K562 (cell line): ENCODE measurements at regions not wholly inside any gene's neighbourhood (a gene's known extent, or its start where the extent isn't known, plus 50 kb on each side); places are given as distances from the start of the nearest gene placed in this dataset.

Experiments
- ATAC-seq: fragments of 200-7000 bp; cut with Tn5 transposase; 3 replicates; pipeline ENCODE4 v1.9.1; 2020; ENCODE audit warnings: moderate library complexity
- BruUV-seq: library from RNA; stranded (reverse); fragments of 400-500 nt; replicated peaks from 2 replicates; lab custom pipeline; 2021; lab: Mats Ljungman, UMichigan
- CTCF ChIA-PET: fragments of 300-600 bp; formaldehyde crosslinking; extraction: SDS; loops from one replicate; lab custom pipeline; 2021; ENCODE audit warnings: low intra/inter-chr PET ratio; lab: Yijun Ruan, JAX
- POLR2A ChIA-PET: fragments of 300-600, 350-650 bp; sonication (Branson Sonifier 250); formaldehyde crosslinking; extraction: SDS; loops from one replicate; lab custom pipeline; 2021; ENCODE audit warnings: antibody characterized with exemption, inconsistent platforms; lab: Yijun Ruan, JAX
- DNase-seq, 4 experiments: peaks; one replicate each; pipeline versions ENCODE4 v3.0.0 to v3.0.0-alpha.2; 2011 to 2018; ENCODE audit warnings: low spot score in 3 of 4, mixed read lengths in 3 of 4; ENCODE audit errors: extremely low read depth in 1 of 4
- FAIRE-seq: peaks from 2 replicates; lab custom pipeline; 2011; peaks lifted over from hg19 to GRCh38; lab: Jason Lieb, UNC
- H2AFZ ChIP-seq: 2 replicates; pipeline ENCODE4 v1.6.0; 2011; ENCODE audit warnings: low read depth, low read length, control low read depth, inconsistent platforms
- H3K27ac ChIP-seq: fragments of 200-600 bp; 3 replicates; pipeline ENCODE4 v1.8.0; 2011; ENCODE audit warnings: low read depth, mild to moderate bottlenecking, control low read depth, inconsistent platforms, low read length, moderate library complexity, mixed read lengths; ENCODE audit errors: extremely low read depth
- H3K27me3 ChIP-seq, 2 experiments: fragments of 300-600 bp in 1 of 2; 2 replicates in 1 of 2; 3 replicates in 1 of 2; pipeline versions ENCODE4 v1.6.0 to v1.8.0; 2011; ENCODE audit warnings: inconsistent platforms in 2 of 2, low read length in 2 of 2, mild to moderate bottlenecking in 1 of 2, mixed read lengths in 1 of 2, moderate library complexity in 1 of 2; ENCODE audit not compliant: control insufficient read depth in 2 of 2, insufficient read depth in 2 of 2
- H3K36me3 ChIP-seq: fragments of 300-600 bp; 3 replicates; pipeline ENCODE4 v1.8.0; 2011; ENCODE audit warnings: mild to moderate bottlenecking, low read length, inconsistent platforms; ENCODE audit not compliant: control insufficient read depth, insufficient read depth
- H3K4me1 ChIP-seq, 2 experiments: fragments of 200-600 bp in 1 of 2; replicated peaks in 1 of 2; 2 replicates in 1 of 2; 3 replicates in 1 of 2; pipeline versions ENCODE4 v1.5.1 to v1.8.0; 2011; ENCODE audit warnings: inconsistent platforms in 2 of 2, low read length in 2 of 2, mild to moderate bottlenecking in 1 of 2, mixed read lengths in 1 of 2, moderate library complexity in 1 of 2; ENCODE audit not compliant: control insufficient read depth in 2 of 2, insufficient read depth in 2 of 2
- H3K4me2 ChIP-seq: 2 replicates; pipeline ENCODE4 v1.6.1; 2011; ENCODE audit warnings: low read length, control low read depth, inconsistent platforms, mixed read lengths; ENCODE audit not compliant: insufficient read depth
- H3K4me3 ChIP-seq: fragments of 200-600 bp; sonication (generic), shearing (Covaris generic); 2 replicates; pipeline ENCODE4 v1.5.1; 2016; ENCODE audit warnings: control low read depth, inconsistent platforms
- H3K79me2 ChIP-seq: fragments of 200-600 bp; 3 replicates; pipeline ENCODE4 v1.8.0; 2011; ENCODE audit warnings: low read length, inconsistent platforms; ENCODE audit not compliant: control insufficient read depth, insufficient read depth
- H3K9ac ChIP-seq, 2 experiments: 2 replicates each; pipeline versions ENCODE4 v1.6.0 to v1.6.1; 2011; ENCODE audit warnings: low read depth in 2 of 2, low read length in 2 of 2, control low read depth in 1 of 2, inconsistent platforms in 1 of 2, mild to moderate bottlenecking in 1 of 2, mixed read lengths in 1 of 2; ENCODE audit not compliant: insufficient read depth in 1 of 2
- H3K9me1 ChIP-seq: one replicate; pipeline ENCODE4 v1.6.0; 2011; ENCODE audit warnings: inconsistent platforms, mild to moderate bottlenecking, low read length, moderate library complexity; ENCODE audit not compliant: control insufficient read depth, insufficient read depth
- H3K9me3 ChIP-seq: replicated peaks from 2 replicates; pipeline ENCODE4 v1.5.1; 2011; ENCODE audit warnings: low read depth, low read length, inconsistent platforms; ENCODE audit not compliant: control insufficient read depth, insufficient read depth
- H4K20me1 ChIP-seq: replicated peaks from 2 replicates; pipeline ENCODE4 v1.6.1; 2011; ENCODE audit warnings: low read length, inconsistent platforms, mixed read lengths; ENCODE audit not compliant: control insufficient read depth, insufficient read depth
- CAMTA2 ChIP-seq: fragments of 250-450 bp; sonication (Bioruptor Pico); conservative IDR thresholded peaks from 2 replicates; pipeline ENCODE4 v1.5.1; 2022
- FOS ChIP-seq: IDR thresholded peaks from 3 replicates; pipeline ENCODE4 v1.6.1; 2011; ENCODE audit not compliant: insufficient read length; ENCODE audit errors: extremely low read depth
- FOXO4 ChIP-seq: fragments of 450-650 bp; formaldehyde crosslinking; IDR thresholded peaks from 2 replicates; pipeline ENCODE4 v1.4.0; 2020; ENCODE audit warnings: mild to moderate bottlenecking, moderate library complexity
- XRCC3 ChIP-seq: fragments of 450-650 bp; IDR thresholded peaks from 2 replicates; pipeline ENCODE4 v1.6.1; 2017; ENCODE audit warnings: mild to moderate bottlenecking, moderate library complexity
- ZNF184 ChIP-seq: sonication (generic); formaldehyde crosslinking; IDR thresholded peaks from 2 replicates; pipeline ENCODE4 v1.5.0; 2020; ENCODE audit warnings: missing genetic modification reagents
- WGBS: fragments of 100-300 bp; shearing (Covaris generic); methylation state at CpG from one replicate; pipeline ENCODE4 v1.1.6; 2016; ENCODE audit warnings: low coverage, mixed read lengths; ENCODE audit not compliant: insufficient coverage; ENCODE audit errors: missing lambda C conversion rate; 5-methylcytosine and 5-hydroxymethylcytosine counted together
- in situ Hi-C: fragments of 300-500 bp; cut with MboI; formaldehyde crosslinking; loops from 4 replicates; pipeline ENCODE4 v1.15.0; 2018; ENCODE audit warnings: inconsistent platforms, mixed read lengths
- intact Hi-C: fragments of 100-400 bp; cut with micrococcal nuclease; formaldehyde crosslinking; loops from 2 replicates; pipeline ENCODE4 v1.14.2; 2022
- TF ChIP-seq, protein P1 (sequence below), 2 experiments: fragments of 450-650 bp; IDR thresholded peaks; 2 replicates each; pipeline ENCODE4 v1.6.1; 2016; ENCODE audit warnings: mild to moderate bottlenecking in 2 of 2, borderline replicate concordance in 1 of 2, low read depth in 1 of 2, moderate library complexity in 1 of 2
- TF ChIP-seq, protein P2 (sequence below), 2 experiments: fragments of 250-450 bp in 1 of 2; fragments of 450-650 bp in 1 of 2; sonication (Bioruptor Pico) in 1 of 2; IDR thresholded peaks; 2 replicates each; pipeline versions ENCODE4 v1.6.1 to v1.8.0; 2016 to 2021; ENCODE audit warnings: mild to moderate bottlenecking in 2 of 2, moderate library complexity in 2 of 2, missing compliant biosample characterization in 1 of 2, missing genetic modification characterization in 1 of 2

DNA sequence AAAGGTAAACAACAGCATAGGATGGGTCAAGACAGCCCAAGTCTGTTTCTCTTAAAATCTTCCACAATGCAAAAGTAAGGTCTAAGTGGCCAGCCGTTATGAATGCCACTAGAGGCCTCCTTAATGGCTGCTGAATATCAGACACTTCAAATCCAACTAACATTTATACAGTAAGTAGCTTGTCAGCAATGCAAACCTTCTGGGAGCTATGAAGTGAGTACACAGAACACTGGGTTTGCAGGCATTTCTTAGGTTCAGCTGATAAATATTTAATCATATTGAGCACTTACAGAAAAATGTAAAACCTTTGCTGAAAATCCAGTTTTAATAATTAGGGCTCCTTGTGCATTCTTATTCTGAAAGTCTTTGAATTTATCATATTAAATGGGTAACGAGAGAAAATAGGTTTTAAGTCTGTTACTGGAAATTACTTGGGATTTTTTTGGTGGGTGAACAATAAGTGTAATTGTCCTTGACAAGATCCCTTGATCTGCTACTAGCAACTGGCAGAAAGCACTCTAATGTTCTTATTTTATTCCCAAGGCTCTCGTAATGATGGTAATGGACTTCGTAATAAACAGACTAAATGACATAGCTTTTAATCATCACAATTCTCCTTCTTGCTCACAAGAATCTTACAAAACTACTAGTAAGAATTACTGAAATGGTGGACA lies 141.7 kb upstream of the GPR149 start:
- FAIRE-seq, result no peak
- CTCF ChIA-PET, result no interaction called here
- TF ChIP-seq, protein P1, sequence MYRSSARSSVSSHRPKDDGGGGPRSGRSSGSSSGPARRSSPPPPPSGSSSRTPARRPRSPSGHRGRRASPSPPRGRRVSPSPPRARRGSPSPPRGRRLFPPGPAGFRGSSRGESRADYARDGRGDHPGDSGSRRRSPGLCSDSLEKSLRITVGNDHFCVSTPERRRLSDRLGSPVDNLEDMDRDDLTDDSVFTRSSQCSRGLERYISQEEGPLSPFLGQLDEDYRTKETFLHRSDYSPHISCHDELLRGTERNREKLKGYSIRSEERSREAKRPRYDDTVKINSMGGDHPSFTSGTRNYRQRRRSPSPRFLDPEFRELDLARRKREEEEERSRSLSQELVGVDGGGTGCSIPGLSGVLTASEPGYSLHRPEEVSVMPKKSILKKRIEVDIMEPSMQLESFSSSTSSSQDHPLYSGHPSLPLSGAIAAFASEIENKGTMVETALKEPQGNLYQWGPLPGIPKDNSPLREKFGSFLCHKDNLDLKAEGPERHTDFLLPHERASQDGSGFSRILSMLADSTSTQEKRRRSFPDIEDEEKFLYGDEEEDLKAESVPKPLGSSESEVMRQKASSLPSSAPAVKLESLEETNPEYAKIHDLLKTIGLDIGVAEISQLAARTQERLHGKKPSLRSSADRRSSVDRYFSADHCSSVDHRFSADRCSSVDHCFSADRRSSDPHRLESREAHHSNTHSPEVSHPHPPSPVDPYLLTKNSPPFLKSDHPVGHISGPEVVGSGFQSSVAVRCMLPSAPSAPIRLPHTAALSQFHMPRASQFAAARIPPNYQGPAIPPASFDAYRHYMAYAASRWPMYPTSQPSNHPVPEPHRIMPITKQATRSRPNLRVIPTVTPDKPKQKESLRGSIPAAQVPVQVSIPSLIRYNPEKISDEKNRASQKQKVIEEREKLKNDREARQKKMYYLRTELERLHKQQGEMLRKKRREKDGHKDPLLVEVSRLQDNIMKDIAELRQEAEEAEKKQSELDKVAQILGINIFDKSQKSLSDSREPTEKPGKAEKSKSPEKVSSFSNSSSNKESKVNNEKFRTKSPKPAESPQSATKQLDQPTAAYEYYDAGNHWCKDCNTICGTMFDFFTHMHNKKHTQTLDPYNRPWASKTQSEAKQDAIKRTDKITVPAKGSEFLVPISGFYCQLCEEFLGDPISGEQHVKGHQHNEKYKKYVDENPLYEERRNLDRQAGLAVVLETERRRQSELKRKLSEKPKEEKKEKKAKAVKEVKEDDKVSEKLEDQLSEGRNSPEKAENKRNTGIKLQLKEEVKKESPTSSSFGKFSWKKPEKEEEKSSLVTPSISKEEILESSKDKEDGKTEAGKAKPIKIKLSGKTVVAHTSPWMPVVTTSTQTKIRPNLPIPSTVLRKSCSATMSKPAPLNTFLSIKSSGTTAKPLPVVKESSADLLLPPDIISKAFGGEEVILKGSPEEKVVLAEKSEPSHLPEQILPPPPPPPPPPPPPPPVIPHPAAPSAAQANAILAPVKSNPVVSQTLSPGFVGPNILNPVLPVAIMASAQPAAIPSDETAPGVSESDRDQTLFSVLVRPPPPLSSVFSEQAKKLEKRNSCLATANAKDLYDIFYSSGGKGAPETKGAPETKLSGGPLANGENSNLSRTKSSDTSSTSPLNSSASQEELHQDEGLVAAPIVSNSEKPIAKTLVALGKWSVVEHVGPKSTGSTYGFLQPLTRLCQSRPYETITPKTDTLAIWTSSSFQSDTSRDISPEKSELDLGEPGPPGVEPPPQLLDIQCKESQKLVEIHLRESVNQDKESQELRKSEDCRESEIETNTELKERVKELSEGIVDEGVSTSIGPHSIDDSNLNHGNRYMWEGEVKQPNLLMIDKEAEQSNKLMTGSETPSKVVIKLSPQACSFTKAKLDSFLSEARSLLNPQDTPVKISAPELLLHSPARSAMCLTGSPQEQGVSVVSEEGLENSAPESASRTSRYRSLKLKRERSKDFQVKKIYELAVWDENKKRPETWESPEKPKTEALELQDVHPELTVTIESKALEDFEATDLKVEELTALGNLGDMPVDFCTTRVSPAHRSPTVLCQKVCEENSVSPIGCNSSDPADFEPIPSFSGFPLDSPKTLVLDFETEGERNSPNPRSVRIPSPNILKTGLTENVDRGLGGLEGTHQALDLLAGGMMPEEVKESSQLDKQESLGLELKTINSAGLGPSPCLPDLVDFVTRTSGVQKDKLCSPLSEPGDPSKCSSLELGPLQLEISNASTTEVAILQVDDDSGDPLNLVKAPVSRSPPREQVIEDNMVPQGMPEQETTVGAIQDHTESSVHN (IDR thresholded peaks at IDR 0.05; ENCODE audit: borderline replicate concordance in 1 of 2, low read depth in 1 of 2), result no peak
- TF ChIP-seq FOS, result no peak
- no peak for TF ChIP-seq FOXO4
- TF ChIP-seq CAMTA2 (CRISPR knock-in tag), result no peak
- TF ChIP-seq, protein P2, sequence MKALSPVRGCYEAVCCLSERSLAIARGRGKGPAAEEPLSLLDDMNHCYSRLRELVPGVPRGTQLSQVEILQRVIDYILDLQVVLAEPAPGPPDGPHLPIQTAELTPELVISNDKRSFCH (CRISPR knock-in tag; IDR thresholded peaks at IDR 0.05), result no peak
- TF ChIP-seq, protein P2 (tag; IDR thresholded peaks at IDR 0.05), result no peak
- no peak for TF ChIP-seq XRCC3
- TF ChIP-seq ZNF184 (CRISPR knock-in tag), result no peak

More for the DNA sequence above, 141.7 kb upstream of the GPR149 start:
- H3K9me3 ChIP-seq, result no peaks in the 10 kb centered on the region; the same call in 1 of the 2 replicates
- BruUV-seq, result no TSS peak
- no peaks in the 10 kb centered on the region for H3K27me3 ChIP-seq
- no peak overlapping the region for H3K4me2 ChIP-seq
- in situ Hi-C loops, result no loop called here
- no peak overlapping the region for H3K27ac ChIP-seq
- POLR2A ChIA-PET, result no interaction called here
- DNase-seq, result no peak
- H3K4me3 ChIP-seq, result no peak overlapping the region
- intact Hi-C loops, result no loop called here
- no peak overlapping the region for H2AFZ ChIP-seq
- no peaks in the 10 kb centered on the region for H3K36me3 ChIP-seq
- no peaks in the 10 kb centered on the region for H3K79me2 ChIP-seq
- no peaks in the 10 kb centered on the region for H3K4me1 ChIP-seq
- no peaks in the 10 kb centered on the region for H4K20me1 ChIP-seq
- WGBS, result 1% methylated on average over 4 of the region's 4 CpGs
- ATAC-seq, result no peak
- no peak overlapping the region for H3K9ac ChIP-seq
- H3K9me1 ChIP-seq, result no peaks in the 10 kb centered on the region
